ENCODE measurements at regions not wholly inside any gene's neighbourhood (a gene's known extent, or its start where the extent isn't known, plus 50 kb on each side); places are given as distances from the start of the nearest gene placed in this dataset.
"Not testable (repeated sequence)": the region's sequence is repeated elsewhere in the genome, so short reads cannot be mapped to it uniquely, and the experiment has no call there.

GRCh38 chr7:128608678-128609421, 63.2 kb upstream of the GARIN1A start:
- H3K9me3 ChIP-seq (replicated peaks; ENCODE audit: control insufficient read depth, insufficient read depth, low read depth, low read length); BruUV-seq (replicated peaks); H3K9me1 ChIP-seq (ENCODE audit: control insufficient read depth, insufficient read depth, low read length); H3K4me3 ChIP-seq; H3K4me1 ChIP-seq (replicated peaks in 1 of 2; ENCODE audit: control insufficient read depth in 2 of 2, insufficient read depth in 2 of 2, low read length in 2 of 2); H3K79me2 ChIP-seq (ENCODE audit: control insufficient read depth, insufficient read depth, low read length); H4K20me1 ChIP-seq (replicated peaks; ENCODE audit: control insufficient read depth, insufficient read depth, low read length); H3K27me3 ChIP-seq (ENCODE audit: control insufficient read depth in 2 of 2, insufficient read depth in 2 of 2, low read length in 2 of 2); in situ Hi-C loops (cut with MboI); TF ChIP-seq REST (CRISPR knock-in tag; IDR thresholded peaks at IDR 0.05; ENCODE audit: low read depth): not testable (repeated sequence)
- CTCF ChIA-PET (ENCODE audit: low intra/inter-chr PET ratio), result interaction anchor here (0.8 to 2.3 kb wide), 2 partner anchors 57 to 271 kb away, joined by 4 to 7 read pairs; no protein-coding TSS in a partner anchor
- peak overlapping the region in 1 of 2 experiments; percentile 25; a peak in 2 of 4 replicates for H3K9ac ChIP-seq (ENCODE audit: insufficient read depth in 1 of 2, low read depth in 2 of 2, low read length in 2 of 2)
- H2AFZ ChIP-seq (ENCODE audit: low read depth, low read length), result peak overlapping the region; percentile 57
- 4% methylated on average over 6 of the region's 6 CpGs for WGBS (ENCODE audit: insufficient coverage, low coverage, missing lambda C conversion rate)
- peak; percentile 93 for FAIRE-seq
- DNase-seq (ENCODE audit: extremely low read depth in 1 of 4, low spot score in 3 of 4), result peak in 1 of 4 experiments; percentile 50
- POLR2A ChIA-PET, result interaction anchor here (0.6 kb wide), 2 partner anchors 18 to 153 kb away, joined by 3 read pairs; partner anchors contain the start of gene HILPDA
- intact Hi-C loops (cut with micrococcal nuclease), result loop anchor here (1.0 kb wide), 1 partner anchor 271 kb away; no protein-coding TSS in a partner anchor
- peak; percentile 97 for ATAC-seq
- peak overlapping the region; percentile 19 for H3K27ac ChIP-seq (ENCODE audit: extremely low read depth, low read depth, low read length)
- H3K4me2 ChIP-seq (ENCODE audit: insufficient read depth, low read length), result peak overlapping the region; percentile 59
- peaks cover 29% of the 10 kb centered on the region; the same call in 2 of the 3 replicates for H3K36me3 ChIP-seq (ENCODE audit: control insufficient read depth, insufficient read depth, low read length)
- TF ChIP-seq ZNF592 (IDR thresholded peaks at IDR 0.05), result peak; percentile 80
- TF ChIP-seq MAZ (CRISPR knock-in tag; conservative IDR thresholded peaks at IDR 0.05 in 1 of 2, IDR thresholded peaks at IDR 0.05 in 1 of 2), result peak in 1 of 2 experiments; percentile 21; a peak in 1 of 4 replicates
- peak; percentile 62; the same call in 1 of the 2 replicates for TF ChIP-seq REST (IDR thresholded peaks at IDR 0.05; ENCODE audit: borderline replicate concordance)
- TF ChIP-seq HDAC1 (IDR thresholded peaks at IDR 0.05), result peak in 1 of 2 experiments; percentile 52; a peak in 1 of 4 replicates
- TF ChIP-seq CREB3 (tag; conservative IDR thresholded peaks at IDR 0.05; ENCODE audit: low read depth), result peak; percentile 31; the same call in 1 of the 2 replicates

Measured in K562 (cell line).